ENCODE measurements at regions not wholly inside any gene's neighbourhood (a gene's known extent, or its start where the extent isn't known, plus 50 kb on each side); places are given as distances from the start of the nearest gene placed in this dataset.
A peak's percentile ranks its signal among the peaks of the same experiment; 100 is the strongest.

GRCh38 chr14:98803196-98803595 lies 468.8 kb downstream of the BCL11B start:
- Mint-ChIP-seq H3K36me3 (ENCODE audit: insufficient read depth in 2 of 2) (no peaks in the 10 kb centered on the region), H3K4me1 (ENCODE audit: low read depth) (no peaks in the 10 kb centered on the region), H3K9me3 (peaks cover 0 to 3% of the 10 kb centered on the region in 2 donors), H3K27ac (no peak overlapping the region), H3K4me3 (no peak overlapping the region), H3K27me3 (ENCODE audit: low read depth) (no peaks in the 10 kb centered on the region)
- ATAC-seq (replicated peaks in 1 of 2) (no peak), DNase-seq (no peak)

GRCh38 chr14:98808494-98809407 lies 463.2 kb downstream of the BCL11B start:
- Mint-ChIP-seq H3K36me3 (ENCODE audit: insufficient read depth in 2 of 2) (no peaks in the 10 kb centered on the region), H3K4me1 (ENCODE audit: low read depth) (no peaks in the 10 kb centered on the region), H3K27ac (no peak overlapping the region), H3K27me3 (ENCODE audit: low read depth) (no peaks in the 10 kb centered on the region), H3K9me3 (peaks cover 0 to 3% of the 10 kb centered on the region in 2 donors), H3K4me3 (no peak overlapping the region)
- DNase-seq (no peak), ATAC-seq (replicated peaks in 1 of 2) (no peak)

- Mint-ChIP-seq H3K36me3 (ENCODE audit: insufficient read depth in 2 of 2) (no peaks in the 10 kb centered on the region), H3K4me1 (ENCODE audit: low read depth) (peaks cover 11% of the 10 kb centered on the region), H3K4me3 (no peak overlapping the region), H3K27ac (no peak overlapping the region), H3K9me3 (no peaks in the 10 kb centered on the region), H3K27me3 (ENCODE audit: low read depth) (no peaks in the 10 kb centered on the region)
- ATAC-seq (replicated peaks in 1 of 2) = no peak
- DNase-seq = no peak
Measured at GRCh38 chr14:98816195-98816594, 455.8 kb downstream of the BCL11B start.

GRCh38 chr14:98816720-98817119 lies 455.3 kb downstream of the BCL11B start:
- Mint-ChIP-seq H3K27me3 (ENCODE audit: low read depth) (no peaks in the 10 kb centered on the region), H3K36me3 (ENCODE audit: insufficient read depth in 2 of 2) (no peaks in the 10 kb centered on the region), H3K4me1 (ENCODE audit: low read depth) (peaks cover 11% of the 10 kb centered on the region), H3K4me3 (no peak overlapping the region), H3K27ac (no peak overlapping the region), H3K9me3 (no peaks in the 10 kb centered on the region)
- ATAC-seq (replicated peaks in 1 of 2) (no peak), DNase-seq (peak in 1 of 2 donors; percentile 5)

GRCh38 chr14:98819132-98819866 lies 452.7 kb downstream of the BCL11B start:
- no peak overlapping the region for H3K4me3 Mint-ChIP-seq
- no peaks in the 10 kb centered on the region for H3K36me3 Mint-ChIP-seq (ENCODE audit: insufficient read depth in 2 of 2)
- ATAC-seq (replicated peaks in 1 of 2) (no peak), DNase-seq (no peak)
- H3K4me1 Mint-ChIP-seq (ENCODE audit: low read depth) = peaks cover 11% of the 10 kb centered on the region
- no peaks in the 10 kb centered on the region for H3K27me3 Mint-ChIP-seq (ENCODE audit: low read depth)
- no peaks in the 10 kb centered on the region for H3K9me3 Mint-ChIP-seq
- H3K27ac Mint-ChIP-seq = no peak overlapping the region

GRCh38 chr14:98819867-98820206 lies 452.2 kb downstream of the BCL11B start:
- Mint-ChIP-seq H3K4me3 (no peak overlapping the region), H3K9me3 (no peaks in the 10 kb centered on the region), H3K27ac (no peak overlapping the region), H3K27me3 (ENCODE audit: low read depth) (no peaks in the 10 kb centered on the region), H3K36me3 (ENCODE audit: insufficient read depth in 2 of 2) (no peaks in the 10 kb centered on the region), H3K4me1 (ENCODE audit: low read depth) (peaks cover 11% of the 10 kb centered on the region)
- ATAC-seq (replicated peaks in 1 of 2) (no peak), DNase-seq (no peak)

- ATAC-seq (replicated peaks in 1 of 2) (no peak), DNase-seq (no peak)
- no peak overlapping the region for H3K4me3 Mint-ChIP-seq
- H3K27ac Mint-ChIP-seq = no peak overlapping the region
- no peaks in the 10 kb centered on the region for H3K27me3 Mint-ChIP-seq (ENCODE audit: low read depth)
- H3K4me1 Mint-ChIP-seq (ENCODE audit: low read depth) = no peaks in the 10 kb centered on the region
- H3K9me3 Mint-ChIP-seq = no peaks in the 10 kb centered on the region
- no peaks in the 10 kb centered on the region for H3K36me3 Mint-ChIP-seq (ENCODE audit: insufficient read depth in 2 of 2)
Measured at GRCh38 chr14:98822917-98823316, 449.1 kb downstream of the BCL11B start.

GRCh38 chr14:98826618-98827017 lies 445.4 kb downstream of the BCL11B start:
- Mint-ChIP-seq H3K27ac (no peak overlapping the region), H3K27me3 (ENCODE audit: low read depth) (no peaks in the 10 kb centered on the region), H3K4me1 (ENCODE audit: low read depth) (no peaks in the 10 kb centered on the region), H3K4me3 (no peak overlapping the region), H3K36me3 (ENCODE audit: insufficient read depth in 2 of 2) (no peaks in the 10 kb centered on the region), H3K9me3 (no peaks in the 10 kb centered on the region)
- ATAC-seq (replicated peaks in 1 of 2) = no peak
- DNase-seq = no peak

- no peaks in the 10 kb centered on the region for H3K27me3 Mint-ChIP-seq (ENCODE audit: low read depth)
- H3K4me3 Mint-ChIP-seq = no peak overlapping the region
- DNase-seq = no peak
- no peaks in the 10 kb centered on the region for H3K9me3 Mint-ChIP-seq
- no peak overlapping the region for H3K27ac Mint-ChIP-seq
- no peak for ATAC-seq (replicated peaks in 1 of 2)
- H3K36me3 Mint-ChIP-seq (ENCODE audit: insufficient read depth in 2 of 2) = no peaks in the 10 kb centered on the region
- no peaks in the 10 kb centered on the region for H3K4me1 Mint-ChIP-seq (ENCODE audit: low read depth)
Measured at GRCh38 chr14:98834119-98834518, 437.9 kb downstream of the BCL11B start.

GRCh38 chr14:98835051-98835824 lies 436.8 kb downstream of the BCL11B start:
- H3K4me1 Mint-ChIP-seq (ENCODE audit: low read depth) = no peaks in the 10 kb centered on the region
- no peak for DNase-seq
- H3K4me3 Mint-ChIP-seq = no peak overlapping the region
- no peaks in the 10 kb centered on the region for H3K27me3 Mint-ChIP-seq (ENCODE audit: low read depth)
- H3K36me3 Mint-ChIP-seq (ENCODE audit: insufficient read depth in 2 of 2) = no peaks in the 10 kb centered on the region
- H3K9me3 Mint-ChIP-seq = no peaks in the 10 kb centered on the region
- no peak for ATAC-seq (replicated peaks in 1 of 2)
- no peak overlapping the region for H3K27ac Mint-ChIP-seq

- Mint-ChIP-seq H3K4me3 (no peak overlapping the region), H3K4me1 (ENCODE audit: low read depth) (no peaks in the 10 kb centered on the region), H3K27ac (no peak overlapping the region), H3K9me3 (no peaks in the 10 kb centered on the region), H3K27me3 (ENCODE audit: low read depth) (no peaks in the 10 kb centered on the region), H3K36me3 (ENCODE audit: insufficient read depth in 2 of 2) (no peaks in the 10 kb centered on the region)
- DNase-seq = no peak
- ATAC-seq (replicated peaks in 1 of 2) = no peak
Measured at GRCh38 chr14:98835825-98836100, 436.2 kb downstream of the BCL11B start.

- Mint-ChIP-seq H3K27me3 (ENCODE audit: low read depth) (no peaks in the 10 kb centered on the region), H3K4me1 (ENCODE audit: low read depth) (peaks cover 12% of the 10 kb centered on the region), H3K27ac (no peak overlapping the region), H3K36me3 (ENCODE audit: insufficient read depth in 2 of 2) (no peaks in the 10 kb centered on the region), H3K9me3 (no peaks in the 10 kb centered on the region), H3K4me3 (no peak overlapping the region)
- ATAC-seq (replicated peaks in 1 of 2) (no peak), DNase-seq (no peak)
Measured at GRCh38 chr14:98840091-98840490, 431.9 kb downstream of the BCL11B start.

GRCh38 chr14:98840511-98840910 lies 431.5 kb downstream of the BCL11B start:
- Mint-ChIP-seq H3K36me3 (ENCODE audit: insufficient read depth in 2 of 2) (no peaks in the 10 kb centered on the region), H3K27ac (no peak overlapping the region), H3K4me1 (ENCODE audit: low read depth) (peaks cover 12% of the 10 kb centered on the region), H3K27me3 (ENCODE audit: low read depth) (no peaks in the 10 kb centered on the region), H3K4me3 (no peak overlapping the region), H3K9me3 (no peaks in the 10 kb centered on the region)
- no peak for DNase-seq
- ATAC-seq (replicated peaks in 1 of 2) = no peak
